ENCODE measurements at regions not wholly inside any gene's neighbourhood (a gene's known extent, or its start where the extent isn't known, plus 50 kb on each side); places are given as distances from the start of the nearest gene placed in this dataset.

DNA sequence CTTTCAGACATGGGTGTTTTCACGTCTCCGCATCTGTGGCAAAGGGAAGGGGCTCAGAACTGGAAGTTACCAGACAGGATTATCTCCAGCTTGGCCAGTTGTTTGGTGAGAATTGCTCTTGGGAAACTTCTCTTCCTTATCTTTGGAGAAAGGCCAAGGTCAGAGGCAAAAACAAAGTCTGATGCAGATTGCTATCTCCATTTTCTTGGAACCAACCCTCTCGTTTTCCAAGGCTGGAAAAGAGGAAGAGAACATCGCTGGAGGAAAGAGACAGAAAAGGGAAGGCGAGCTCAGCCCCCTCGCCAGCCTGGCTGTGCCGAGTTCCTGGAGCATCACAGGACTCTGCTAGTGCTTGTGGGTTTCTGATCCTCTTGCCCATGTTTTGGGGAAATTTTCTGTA lies 396.8 kb upstream of the SHH start:
- Histone ChIP-seq H3K4me3 (no peak overlapping the region), H3K27ac (no peak overlapping the region)

DNA sequence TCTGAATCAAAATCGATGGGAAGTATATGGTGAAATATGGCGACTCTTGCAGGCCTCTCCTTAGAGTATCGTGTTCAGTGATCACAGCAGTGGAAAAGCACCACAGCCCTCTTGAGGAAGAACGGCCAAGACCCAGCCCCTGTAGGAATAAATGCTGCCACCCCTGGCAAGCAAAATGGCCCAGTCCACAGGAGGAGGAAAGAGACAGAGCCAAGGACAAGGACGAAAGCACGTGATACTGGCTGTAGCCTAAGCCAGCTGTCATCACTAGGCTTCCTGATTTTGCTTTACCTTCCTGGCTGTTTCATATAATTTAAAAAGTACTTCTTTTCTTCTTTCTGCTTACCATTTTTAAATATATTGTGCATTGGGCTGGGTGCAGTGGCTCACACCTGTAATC lies 395.0 kb upstream of the SHH start:
- H3K27ac ChIP-seq: no peak overlapping the region
- H3K4me3 ChIP-seq: no peak overlapping the region

- Histone ChIP-seq H3K27ac (no peak overlapping the region), H3K4me3 (no peak overlapping the region)
These were observed 393.9 kb upstream of the SHH start for GRCh38 chr7:156206174-156206573.

DNA sequence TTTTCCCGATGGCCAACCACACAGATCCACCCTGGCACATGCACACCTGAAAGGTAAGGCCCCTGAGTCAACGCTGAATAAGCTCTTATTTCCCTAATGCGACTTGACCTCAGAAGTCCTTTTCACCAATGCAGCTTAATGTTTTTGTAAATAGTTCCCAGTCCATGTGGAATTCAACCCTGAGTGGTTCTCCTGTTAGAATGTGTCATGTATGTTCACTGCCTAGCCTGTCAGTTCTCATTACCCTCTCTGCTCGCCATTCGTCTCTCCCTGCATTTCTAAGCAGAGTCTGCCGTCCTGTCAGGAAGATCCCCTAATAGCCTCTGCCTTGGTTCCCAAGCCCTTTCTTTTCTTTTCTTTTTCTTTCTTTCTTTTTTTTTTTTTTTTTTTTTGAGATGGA lies 392.6 kb upstream of the SHH start:
- H3K27ac ChIP-seq: no peak overlapping the region
- H3K4me3 ChIP-seq: no peak overlapping the region

- H3K4me3 ChIP-seq: no peak overlapping the region
- no peak overlapping the region for H3K27ac ChIP-seq
These were observed 391.7 kb upstream of the SHH start for GRCh38 chr7:156203923-156204322.

GRCh38 chr7:156198277-156198676 lies 386.0 kb upstream of the SHH start:
- Histone ChIP-seq H3K27ac (no peak overlapping the region), H3K4me3 (no peak overlapping the region)

DNA sequence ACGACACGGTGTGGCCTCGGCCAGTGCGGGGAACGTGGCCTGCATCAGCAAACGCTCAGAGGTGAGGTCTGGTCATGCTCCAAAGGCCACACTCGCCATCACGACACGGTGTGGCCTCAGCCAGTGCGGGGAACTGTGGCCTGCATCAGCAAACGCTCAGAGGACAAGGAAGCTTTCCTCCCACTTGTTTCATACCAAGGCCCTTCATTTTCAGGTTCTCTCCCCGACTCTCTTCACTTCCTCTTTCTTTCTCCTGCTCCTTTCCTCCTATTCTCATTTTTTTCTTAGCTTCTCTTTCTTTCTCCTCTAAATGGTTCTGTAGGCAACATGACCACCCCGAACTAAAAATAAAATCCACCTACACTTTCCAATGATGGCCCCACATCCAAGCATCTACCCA lies 384.4 kb upstream of the SHH start:
- H3K27ac ChIP-seq: no peak overlapping the region
- no peak overlapping the region for H3K4me3 ChIP-seq

DNA sequence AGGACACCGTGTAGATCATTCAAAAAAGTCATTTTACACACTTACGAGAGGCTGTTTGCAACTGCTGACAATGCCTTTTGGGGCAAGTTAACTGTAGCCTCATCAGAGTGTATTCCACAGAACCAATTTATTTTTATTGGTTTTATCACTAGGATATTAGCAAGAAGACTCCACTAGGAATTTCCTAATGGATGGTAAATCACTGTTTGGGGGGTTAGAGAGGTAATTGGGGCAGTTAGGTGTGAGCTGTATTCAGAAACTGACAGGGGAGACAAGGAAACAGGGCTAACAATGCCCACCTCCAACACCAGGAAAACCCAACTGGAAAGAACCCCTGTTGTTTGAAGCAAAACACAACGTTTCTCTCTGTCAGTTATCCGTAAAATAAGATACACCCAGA lies 383.0 kb upstream of the SHH start:
- Histone ChIP-seq H3K4me3 (no peak overlapping the region), H3K27ac (no peak overlapping the region)

GRCh38 chr7:156194813-156195212 lies 382.6 kb upstream of the SHH start:
- H3K27ac ChIP-seq: no peak overlapping the region
- no peak overlapping the region for H3K4me3 ChIP-seq

DNA sequence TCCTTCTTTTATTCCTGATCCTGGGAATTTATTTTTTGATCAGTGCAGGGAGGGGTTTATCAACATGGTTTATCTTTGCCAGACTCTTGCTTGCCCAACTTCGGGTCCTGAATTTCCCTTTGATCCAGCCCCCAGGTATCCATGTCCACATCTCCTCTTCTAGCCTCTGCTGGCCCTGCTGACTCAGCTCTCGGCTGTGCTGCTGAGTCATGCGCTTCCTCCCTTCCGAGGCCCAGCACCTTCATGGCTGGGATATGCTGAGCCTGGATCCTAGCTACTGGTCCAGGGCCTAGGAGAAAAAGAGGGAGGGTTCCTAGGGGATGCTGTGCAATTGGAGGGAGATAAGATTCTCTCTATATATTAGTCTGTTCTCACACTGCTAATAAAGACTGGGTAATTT lies 380.7 kb upstream of the SHH start:
- Histone ChIP-seq H3K4me3 (no peak overlapping the region), H3K27ac (no peak overlapping the region)

- H3K4me3 ChIP-seq: no peak overlapping the region
- no peak overlapping the region for H3K27ac ChIP-seq
These were observed 378.8 kb upstream of the SHH start for GRCh38 chr7:156191090-156191489.

GRCh38 chr7:156185076-156185475 lies 372.8 kb upstream of the SHH start:
- Histone ChIP-seq H3K27ac (no peak overlapping the region), H3K4me3 (no peak overlapping the region)

DNA sequence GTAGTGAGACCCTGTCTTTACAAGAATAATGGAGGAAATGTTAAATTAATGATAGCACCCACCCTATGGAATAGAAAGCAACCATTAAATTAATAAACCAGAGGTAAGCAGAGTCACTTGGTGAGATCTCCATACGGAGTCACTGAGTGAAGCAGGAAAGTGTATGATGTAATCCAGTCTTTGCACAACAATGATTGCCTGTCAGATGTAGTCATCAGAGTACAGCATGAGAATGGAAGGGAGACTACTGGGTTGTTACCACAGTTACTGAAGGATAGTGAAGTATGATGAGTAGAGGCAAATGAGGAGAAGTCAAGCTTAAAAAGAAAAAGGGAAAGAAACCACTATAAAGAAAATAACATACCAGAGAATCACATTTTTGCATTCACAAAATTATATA lies 371.9 kb upstream of the SHH start:
- no peak overlapping the region for H3K4me3 ChIP-seq
- H3K27ac ChIP-seq: no peak overlapping the region

DNA sequence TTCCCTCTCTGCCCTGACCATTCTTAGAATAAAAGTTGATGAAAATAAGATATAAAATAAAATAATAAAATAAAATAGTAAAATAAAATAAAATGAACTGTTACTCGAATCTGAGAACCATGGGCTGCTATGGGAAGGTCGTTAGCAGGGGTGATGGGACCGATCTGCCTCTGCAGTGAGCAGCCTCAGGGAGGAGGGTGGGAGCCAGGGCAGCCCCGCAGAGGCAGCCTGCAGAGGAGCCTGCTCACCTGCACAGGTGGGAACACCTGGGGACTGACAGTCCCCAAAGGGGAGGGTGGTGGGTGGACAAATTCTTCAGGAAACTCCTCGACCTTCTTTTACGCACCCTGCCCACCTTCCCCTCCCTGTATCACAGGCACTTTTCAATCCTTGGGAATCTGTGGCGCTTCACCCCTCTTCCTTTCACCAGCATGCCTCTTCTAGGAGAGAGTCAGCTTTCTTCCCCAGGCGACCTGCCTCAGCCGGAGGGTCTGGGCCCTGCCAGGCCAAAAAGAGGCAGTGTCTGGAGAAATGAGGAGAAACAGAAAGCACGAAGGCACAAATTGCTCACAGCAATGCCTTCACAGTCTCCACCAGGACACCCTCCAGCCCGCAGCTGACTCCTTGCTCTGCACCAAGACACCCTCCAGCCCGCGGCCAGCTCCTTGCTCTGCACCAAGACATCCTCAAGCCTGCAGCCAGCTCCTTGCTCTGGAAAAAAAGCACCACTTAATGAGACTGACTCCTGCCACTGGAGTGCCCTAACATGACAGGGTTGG lies 368.4 kb upstream of the SHH start:
- Histone ChIP-seq H3K27ac (no peak overlapping the region), H3K4me3 (no peak overlapping the region)

DNA sequence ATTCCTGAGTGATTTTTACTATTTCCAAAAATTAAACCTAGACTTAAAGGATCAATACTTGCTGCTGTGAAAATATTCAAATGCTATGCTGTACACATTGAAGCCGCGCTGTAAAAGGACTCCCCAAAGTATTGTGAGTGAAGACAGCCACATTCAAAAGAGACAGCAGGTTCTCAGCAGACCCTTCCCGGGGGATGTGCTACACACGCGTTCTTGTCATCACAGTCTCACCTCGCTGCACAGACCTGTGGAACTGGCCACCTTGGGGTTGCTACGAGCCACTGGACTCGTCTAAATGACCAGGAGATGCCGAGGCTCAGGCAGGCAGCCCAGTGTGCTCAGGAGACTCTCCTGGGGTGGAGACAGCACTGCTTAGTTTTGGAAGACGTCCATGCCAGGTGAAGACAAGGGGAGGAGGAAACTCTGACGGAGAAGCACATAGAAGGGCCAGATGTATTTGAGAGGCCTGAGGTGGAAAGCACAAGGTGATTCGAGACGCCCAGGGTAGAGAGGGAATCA lies 367.7 kb upstream of the SHH start:
- H3K27ac ChIP-seq: no peak overlapping the region
- H3K4me3 ChIP-seq: no peak overlapping the region

DNA sequence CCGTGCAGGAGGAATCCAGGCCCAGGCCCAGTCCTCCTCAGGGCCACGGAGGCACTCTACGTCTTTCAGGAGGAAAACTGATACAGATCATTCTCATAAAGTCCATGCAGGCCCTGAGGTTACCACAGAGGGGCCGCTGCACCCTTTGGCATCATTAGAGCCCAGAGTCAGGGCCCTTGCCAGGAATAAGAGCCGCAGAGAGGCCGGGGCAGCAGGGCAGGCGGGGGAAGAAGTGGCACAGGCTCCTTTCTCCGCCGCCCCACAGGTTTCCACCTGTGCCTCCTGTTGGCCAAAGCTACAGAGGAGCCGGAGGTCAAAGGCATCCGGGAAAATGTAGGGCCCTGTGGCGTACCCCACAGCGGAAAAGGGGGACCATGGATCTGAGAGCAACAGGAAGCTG lies 366.6 kb upstream of the SHH start:
- Histone ChIP-seq H3K27ac (no peak overlapping the region), H3K4me3 (no peak overlapping the region)

DNA sequence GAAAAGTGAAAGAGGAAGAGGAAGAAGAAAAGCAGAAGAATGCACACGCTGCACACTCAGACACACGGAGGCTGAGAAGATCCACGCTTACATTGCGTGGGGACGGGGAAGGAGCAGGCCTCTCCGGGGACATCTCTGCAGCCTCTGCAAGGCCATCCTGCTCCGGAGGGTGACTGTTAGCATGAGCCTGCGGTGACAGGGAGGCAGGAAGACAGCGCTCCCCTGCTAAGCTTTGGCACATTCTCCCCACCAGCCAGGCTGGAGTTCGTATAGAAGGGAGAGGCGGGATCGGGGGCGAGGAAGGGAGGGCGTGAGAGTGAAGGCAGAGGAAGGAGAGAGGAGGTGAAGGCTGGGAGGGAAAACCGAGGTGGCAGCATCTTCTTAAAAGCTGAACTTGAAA lies 366.0 kb upstream of the SHH start:
- Histone ChIP-seq H3K4me3 (no peak overlapping the region), H3K27ac (no peak overlapping the region)

DNA sequence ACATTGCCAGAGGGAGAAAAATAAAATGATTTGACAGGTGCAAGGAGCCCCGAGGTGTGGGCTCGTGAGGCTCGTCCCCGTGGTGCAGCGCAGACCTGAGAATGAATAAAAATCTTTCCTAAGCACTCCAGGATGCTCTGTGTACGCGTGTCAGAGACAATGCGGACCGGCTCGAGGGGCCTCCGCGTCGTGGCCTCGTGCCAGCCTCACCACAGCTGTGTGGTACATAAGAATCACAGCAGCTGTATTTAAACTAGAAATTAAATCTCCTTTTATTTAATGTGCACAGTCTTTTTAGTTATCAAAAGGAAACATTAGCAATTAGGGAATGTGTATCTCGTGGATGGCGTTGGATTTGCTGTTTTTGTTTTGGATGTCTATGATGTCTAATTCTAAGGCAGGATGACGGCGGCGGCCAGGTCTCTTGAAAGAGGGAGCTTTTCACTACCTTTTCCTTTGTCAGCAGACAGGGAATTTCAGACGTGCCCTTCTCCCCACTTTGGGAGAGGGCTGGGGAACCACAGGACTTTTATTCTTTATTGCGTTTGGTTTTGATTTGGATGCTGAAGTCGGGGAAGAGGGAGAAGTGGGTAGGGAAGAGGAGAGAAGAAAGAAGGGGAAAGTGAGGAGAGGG lies 365.3 kb upstream of the SHH start:
- no peak overlapping the region for H3K27ac ChIP-seq
- no peak overlapping the region for H3K4me3 ChIP-seq

- no peak overlapping the region for H3K27ac ChIP-seq
- no peak overlapping the region for H3K4me3 ChIP-seq
These were observed 363.8 kb upstream of the SHH start for GRCh38 chr7:156176039-156176438.

- Histone ChIP-seq H3K27ac (no peak overlapping the region), H3K4me3 (no peak overlapping the region)
These were observed 362.7 kb upstream of the SHH start for GRCh38 chr7:156175003-156175402.

DNA sequence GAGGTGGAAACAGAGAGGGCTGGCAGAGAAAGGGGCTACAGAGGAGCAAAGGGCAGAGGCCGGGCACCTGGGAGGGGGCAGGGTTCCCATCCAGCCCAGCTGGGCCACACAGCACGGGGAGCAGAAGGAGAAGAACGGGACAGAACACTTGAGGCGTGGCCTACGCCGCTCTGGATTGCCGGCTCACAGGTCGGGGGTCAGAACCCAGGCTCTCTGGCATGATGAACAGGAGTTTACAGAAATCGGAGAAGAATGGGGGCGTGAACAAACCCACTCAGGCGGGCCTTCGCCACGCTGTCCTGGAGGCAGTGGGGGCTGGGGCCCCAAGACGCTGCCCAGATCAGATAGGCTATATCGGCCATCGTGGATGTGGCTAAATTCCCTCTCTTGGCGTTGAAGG lies 362.2 kb upstream of the SHH start:
- H3K27ac ChIP-seq: no peak overlapping the region
- H3K4me3 ChIP-seq: no peak overlapping the region
